Keratinocyte (primary cell): ENCODE measurements at regions not wholly inside any gene's neighbourhood (a gene's known extent, or its start where the extent isn't known, plus 50 kb on each side); places are given as distances from the start of the nearest gene placed in this dataset.

Experiments
- DNase-seq: peaks from one replicate; pipeline ENCODE4 v3.0.0-alpha.2; 2011; ENCODE audit warnings: low read depth, missing footprints, low spot score
- FAIRE-seq: peaks from 2 replicates; lab custom pipeline; 2011; peaks lifted over from hg19 to GRCh38; lab: Jason Lieb, UNC
- H2AFZ ChIP-seq: 2 replicates; pipeline ENCODE4 v1.6.0; 2012; ENCODE audit warnings: low read length, control low read depth, inconsistent platforms; ENCODE audit not compliant: control insufficient read depth
- H3K27ac ChIP-seq: 2 replicates; pipeline ENCODE4 v1.5.1; 2011; ENCODE audit warnings: low read length; ENCODE audit not compliant: control insufficient read depth, insufficient read depth
- H3K27me3 ChIP-seq: 3 replicates; pipeline ENCODE4 v1.6.0; 2011; ENCODE audit warnings: low read length; ENCODE audit not compliant: control insufficient read depth, insufficient read depth; ENCODE audit errors: extremely low read depth
- H3K36me3 ChIP-seq, 2 experiments: 2 replicates in 1 of 2; 3 replicates in 1 of 2; pipeline ENCODE4 v1.5.1; 2011; ENCODE audit warnings: low read length in 2 of 2, mild to moderate bottlenecking in 1 of 2; ENCODE audit not compliant: control insufficient read depth in 2 of 2, insufficient read depth in 2 of 2; ENCODE audit errors: extremely low read depth in 1 of 2
- H3K4me1 ChIP-seq: 3 replicates; pipeline ENCODE4 v1.5.1; 2011; ENCODE audit warnings: low read length; ENCODE audit not compliant: control insufficient read depth, insufficient read depth; ENCODE audit errors: extremely low read depth
- H3K4me2 ChIP-seq: 3 replicates; pipeline ENCODE4 v1.6.0; 2011; ENCODE audit warnings: low read depth, low read length; ENCODE audit not compliant: control insufficient read depth, insufficient read depth; ENCODE audit errors: extremely low read depth
- H3K4me3 ChIP-seq, 3 experiments: fragments of 200-600 bp in 1 of 3; sonication (generic) in 1 of 3; 2 replicates in 2 of 3; 3 replicates in 1 of 3; pipeline ENCODE4 v1.5.1; 2011 to 2016; ENCODE audit warnings: low read length in 3 of 3, mild to moderate bottlenecking in 3 of 3, control low read depth in 2 of 3, inconsistent platforms in 1 of 3, low read depth in 1 of 3, mixed read lengths in 1 of 3, mixed run types in 1 of 3, moderate library complexity in 1 of 3; ENCODE audit not compliant: control insufficient read depth in 2 of 3, insufficient read depth in 2 of 3; ENCODE audit errors: extremely low read depth in 1 of 3
- H3K79me2 ChIP-seq: 2 replicates; pipeline ENCODE4 v1.6.0; 2012; ENCODE audit warnings: low read length; ENCODE audit not compliant: control insufficient read depth, insufficient read depth
- H3K9ac ChIP-seq: 3 replicates; pipeline ENCODE4 v1.6.0; 2011; ENCODE audit warnings: low read length; ENCODE audit not compliant: control insufficient read depth, insufficient read depth; ENCODE audit errors: extremely low read depth
- H3K9me1 ChIP-seq: 3 replicates; pipeline ENCODE4 v1.6.0; 2011; ENCODE audit warnings: low read length; ENCODE audit not compliant: control insufficient read depth, insufficient read depth; ENCODE audit errors: extremely low read depth
- H3K9me3 ChIP-seq: 2 replicates; pipeline ENCODE4 v1.5.1; 2012; ENCODE audit warnings: low read depth, low read length; ENCODE audit not compliant: control insufficient read depth
- H4K20me1 ChIP-seq: 3 replicates; pipeline ENCODE4 v1.6.0; 2011; ENCODE audit warnings: low read length; ENCODE audit not compliant: control insufficient read depth, insufficient read depth; ENCODE audit errors: extremely low read depth
- CTCF ChIP-seq, 3 experiments: IDR thresholded peaks in 1 of 3; conservative IDR thresholded peaks in 1 of 3; optimal IDR thresholded peaks in 1 of 3; 2 replicates in 2 of 3; 3 replicates in 1 of 3; pipeline versions ENCODE3 to v1.5.1; 2011; ENCODE audit warnings: low read length in 3 of 3, mild to moderate bottlenecking in 3 of 3, moderate library complexity in 2 of 3, control low read depth in 1 of 3, inconsistent platforms in 1 of 3; ENCODE audit not compliant: insufficient read depth in 2 of 3; ENCODE audit errors: extremely low read depth in 1 of 3
- EZH2 ChIP-seq: IDR thresholded peaks from one replicate; pipeline ENCODE4 v1.6.1; 2012; ENCODE audit warnings: inconsistent platforms, mild to moderate bottlenecking, low read length, moderate library complexity
- dilution Hi-C: fragments of 300-500 bp; cut with MboI; formaldehyde crosslinking; loops from one replicate; pipeline ENCODE4 v1.7.0; 2020; ENCODE audit warnings: low sequenced_read_pairs; ENCODE audit not compliant: extremely low pct_ligation_motif_present

- DNase-seq (no peak), FAIRE-seq (peak; percentile 29)
- H3K4me1 ChIP-seq = no peaks in the 10 kb centered on the region
- dilution Hi-C loops = no loop called here
- H3K9ac ChIP-seq = no peak overlapping the region
- no peaks in the 10 kb centered on the region for H3K9me1 ChIP-seq
- H3K4me3 ChIP-seq = no peak overlapping the region
- H3K27me3 ChIP-seq = no peaks in the 10 kb centered on the region
- no peaks in the 10 kb centered on the region for H3K79me2 ChIP-seq
- no peaks in the 10 kb centered on the region for H4K20me1 ChIP-seq
- H3K9me3 ChIP-seq = no peaks in the 10 kb centered on the region
- H2AFZ ChIP-seq = no peak overlapping the region
- no peak overlapping the region for H3K27ac ChIP-seq
- TF ChIP-seq CTCF (optimal IDR thresholded peaks at IDR 0.05 in 1 of 3, IDR thresholded peaks at IDR 0.05 in 1 of 3, conservative IDR thresholded peaks at IDR 0.05 in 1 of 3; ENCODE audit: extremely low read depth in 1 of 3, insufficient read depth in 2 of 3, low read length in 3 of 3) = no peak
- no peak for TF ChIP-seq EZH2
- H3K36me3 ChIP-seq = no peaks in the 10 kb centered on the region
- H3K4me2 ChIP-seq = no peak overlapping the region
Observed at GRCh38 chr9:71218774-71219173, 97.4 kb upstream of the TRPM3 start.

GRCh38 chr9:71213633-71214032, 92.2 kb upstream of the TRPM3 start:
- H3K4me1 ChIP-seq = no peaks in the 10 kb centered on the region
- dilution Hi-C loops = no loop called here
- H3K4me3 ChIP-seq = no peak overlapping the region
- H3K27me3 ChIP-seq = no peaks in the 10 kb centered on the region
- H3K9me1 ChIP-seq = no peaks in the 10 kb centered on the region
- H3K9ac ChIP-seq = no peak overlapping the region
- no peaks in the 10 kb centered on the region for H3K36me3 ChIP-seq
- H3K9me3 ChIP-seq = no peaks in the 10 kb centered on the region
- no peak for FAIRE-seq
- no peak overlapping the region for H3K27ac ChIP-seq
- H3K79me2 ChIP-seq = no peaks in the 10 kb centered on the region
- no peak for DNase-seq
- H2AFZ ChIP-seq = no peak overlapping the region
- H3K4me2 ChIP-seq = no peak overlapping the region
- H4K20me1 ChIP-seq = no peaks in the 10 kb centered on the region
- no peak for TF ChIP-seq CTCF (optimal IDR thresholded peaks at IDR 0.05 in 1 of 3, IDR thresholded peaks at IDR 0.05 in 1 of 3, conservative IDR thresholded peaks at IDR 0.05 in 1 of 3; ENCODE audit: extremely low read depth in 1 of 3, insufficient read depth in 2 of 3, low read length in 3 of 3)
- no peak for TF ChIP-seq EZH2
